Ascending aorta (tissue), 2 donors: ENCODE measurements at regions not wholly inside any gene's neighbourhood (a gene's known extent, or its start where the extent isn't known, plus 50 kb on each side); places are given as distances from the start of the nearest gene placed in this dataset.
A peak's percentile ranks its signal among the peaks of the same experiment; 100 is the strongest.

ENCODE experiments used
- DNase-seq, 2 donors: peaks; one replicate each; pipeline ENCODE4 v3.0.0-alpha.2; 2019; ENCODE audit warnings: low spot score in 2 of 2
- H3K27ac ChIP-seq, 2 donors: fragments of 200-600 bp; sonication (generic); one replicate each; pipeline ENCODE4 v1.5.1; 2016 to 2017; ENCODE audit warnings: mild to moderate bottlenecking in 1 of 2
- H3K27me3 ChIP-seq: fragments of 200-600 bp; sonication (generic); one replicate; pipeline ENCODE4 v1.5.1; 2017
- H3K36me3 ChIP-seq, 2 donors: fragments of 200-600 bp; sonication (generic); one replicate each; pipeline ENCODE4 v1.5.1; 2016
- H3K4me1 ChIP-seq, 2 donors: fragments of 200-600 bp; sonication (generic); one replicate each; pipeline ENCODE4 v1.5.1; 2016 to 2017; ENCODE audit warnings: mild to moderate bottlenecking in 1 of 2
- H3K4me3 ChIP-seq, 2 donors: fragments of 200-600 bp; sonication (generic); one replicate each; pipeline ENCODE4 v1.5.1; 2016 to 2017; ENCODE audit warnings: mild to moderate bottlenecking in 1 of 2
- H3K9me3 ChIP-seq, 2 donors: fragments of 200-600 bp; sonication (generic); one replicate each; pipeline ENCODE4 v1.5.1; 2016
- intact Hi-C: fragments of 100-400 bp; cut with DNase I; formaldehyde crosslinking; loops from one replicate; pipeline ENCODE4 v1.15.1; 2023
- TF ChIP-seq, protein P1 (sequence below), 3 experiments: fragments of 200-600 bp in 2 of 3; fragments of 450-650 bp in 1 of 3; sonication (generic) in 2 of 3; IDR thresholded peaks; one replicate each; pipeline ENCODE4 v1.5.1; 2016 to 2019; ENCODE audit warnings: antibody characterized with exemption in 3 of 3, mild to moderate bottlenecking in 1 of 3, moderate library complexity in 1 of 3

DNA sequence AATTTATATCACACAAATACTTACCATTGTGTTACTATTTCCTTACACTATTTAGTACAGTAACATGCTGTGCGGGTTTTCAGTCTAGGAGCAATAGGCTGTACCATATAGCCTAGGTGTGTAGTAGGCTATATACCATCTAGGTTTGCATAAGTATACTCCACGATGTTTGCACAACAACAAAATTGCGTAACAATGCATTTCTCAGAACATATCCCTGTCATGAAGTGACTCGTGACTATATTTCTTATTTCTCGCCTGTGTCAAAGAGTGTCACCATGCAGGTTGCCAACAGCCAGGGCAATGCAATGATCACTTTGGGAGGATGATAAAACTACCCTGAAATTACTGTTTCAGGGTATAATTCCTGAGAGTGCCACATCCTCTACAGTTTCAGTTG lies 65.6 kb upstream of the CD180 start:
- Histone ChIP-seq H3K4me1 (no peaks in the 10 kb centered on the region), H3K9me3 (no peaks in the 10 kb centered on the region), H3K4me3 (no peak overlapping the region), H3K27ac (no peak overlapping the region), H3K36me3 (no peaks in the 10 kb centered on the region), H3K27me3 (no peaks in the 10 kb centered on the region)
- DNase-seq: no peak
- intact Hi-C loops: loop anchor here (10.0 kb wide), 1 partner anchor 1193 kb away; no protein-coding TSS in a partner anchor
- TF ChIP-seq, protein P1, sequence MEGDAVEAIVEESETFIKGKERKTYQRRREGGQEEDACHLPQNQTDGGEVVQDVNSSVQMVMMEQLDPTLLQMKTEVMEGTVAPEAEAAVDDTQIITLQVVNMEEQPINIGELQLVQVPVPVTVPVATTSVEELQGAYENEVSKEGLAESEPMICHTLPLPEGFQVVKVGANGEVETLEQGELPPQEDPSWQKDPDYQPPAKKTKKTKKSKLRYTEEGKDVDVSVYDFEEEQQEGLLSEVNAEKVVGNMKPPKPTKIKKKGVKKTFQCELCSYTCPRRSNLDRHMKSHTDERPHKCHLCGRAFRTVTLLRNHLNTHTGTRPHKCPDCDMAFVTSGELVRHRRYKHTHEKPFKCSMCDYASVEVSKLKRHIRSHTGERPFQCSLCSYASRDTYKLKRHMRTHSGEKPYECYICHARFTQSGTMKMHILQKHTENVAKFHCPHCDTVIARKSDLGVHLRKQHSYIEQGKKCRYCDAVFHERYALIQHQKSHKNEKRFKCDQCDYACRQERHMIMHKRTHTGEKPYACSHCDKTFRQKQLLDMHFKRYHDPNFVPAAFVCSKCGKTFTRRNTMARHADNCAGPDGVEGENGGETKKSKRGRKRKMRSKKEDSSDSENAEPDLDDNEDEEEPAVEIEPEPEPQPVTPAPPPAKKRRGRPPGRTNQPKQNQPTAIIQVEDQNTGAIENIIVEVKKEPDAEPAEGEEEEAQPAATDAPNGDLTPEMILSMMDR (IDR thresholded peaks at IDR 0.05): no peak

DNA sequence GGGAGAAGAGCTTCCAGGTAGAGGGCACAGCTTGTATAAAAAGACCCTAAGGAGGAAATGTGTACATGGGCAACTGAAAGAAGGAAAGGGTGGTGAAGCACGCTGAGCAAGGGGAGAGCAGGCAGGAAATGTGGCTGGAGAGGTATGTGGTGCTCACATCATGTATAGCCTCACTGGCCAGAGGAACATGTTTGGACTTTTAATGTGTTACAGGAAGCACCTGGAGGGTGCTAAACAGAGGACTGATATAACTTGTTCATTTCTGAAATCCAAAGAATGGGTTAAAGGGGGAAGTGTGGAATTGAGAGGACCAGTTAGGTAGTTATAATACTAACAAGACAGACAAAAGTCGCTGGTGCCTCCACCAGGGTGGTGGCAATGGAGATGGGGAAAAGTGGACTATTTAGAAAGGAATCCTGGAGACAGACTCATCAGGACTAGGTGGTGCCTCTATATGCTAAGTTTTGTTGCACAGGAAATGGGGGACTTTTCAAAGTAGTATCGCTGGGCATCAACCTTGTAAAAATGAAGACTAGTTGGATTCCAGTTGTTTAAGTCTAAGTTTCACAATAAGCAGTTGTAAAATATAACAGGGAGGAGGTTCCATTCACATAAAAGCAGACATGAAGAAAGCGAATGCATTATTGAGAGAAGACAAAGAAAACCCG lies 63.1 kb upstream of the CD180 start:
- no peak for DNase-seq
- TF ChIP-seq, protein P1 (IDR thresholded peaks at IDR 0.05): no peak
- Histone ChIP-seq H3K9me3 (no peaks in the 10 kb centered on the region), H3K27me3 (no peaks in the 10 kb centered on the region), H3K4me1 (no peaks in the 10 kb centered on the region), H3K27ac (no peak overlapping the region), H3K36me3 (no peaks in the 10 kb centered on the region), H3K4me3 (no peak overlapping the region)
- intact Hi-C loops: loop anchor here (10.0 kb wide), 1 partner anchor 1195 kb away; no protein-coding TSS in a partner anchor

DNA sequence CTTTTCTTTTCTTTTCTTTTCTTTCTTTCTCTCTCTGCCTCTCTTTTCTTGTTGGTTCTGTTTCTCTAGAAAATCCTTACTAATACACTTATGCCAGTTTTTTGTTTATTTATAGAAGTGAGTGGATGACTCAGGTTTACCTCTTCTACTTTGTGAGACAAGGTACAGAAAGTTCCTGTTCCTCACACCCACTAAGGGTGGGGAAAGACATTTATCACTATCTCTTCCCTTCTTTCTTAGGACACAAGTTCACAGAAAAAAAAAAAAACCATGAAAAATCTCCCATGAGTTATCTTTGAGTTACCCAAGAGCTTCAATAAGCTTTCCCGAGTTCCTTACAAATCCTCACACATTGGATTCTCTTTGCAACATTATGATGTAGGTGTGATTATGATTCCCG lies 60.9 kb upstream of the CD180 start:
- peak overlapping the region; percentile 15 to 47 for H3K27ac ChIP-seq
- H3K4me1 ChIP-seq: peaks cover 0 to 3% of the 10 kb centered on the region in 2 donors
- DNase-seq: no peak
- H3K36me3 ChIP-seq: no peaks in the 10 kb centered on the region
- TF ChIP-seq, protein P1 (IDR thresholded peaks at IDR 0.05): no peak
- H3K27me3 ChIP-seq: no peaks in the 10 kb centered on the region
- H3K4me3 ChIP-seq: no peak overlapping the region
- no peaks in the 10 kb centered on the region for H3K9me3 ChIP-seq
- intact Hi-C loops: no loop called here

DNA sequence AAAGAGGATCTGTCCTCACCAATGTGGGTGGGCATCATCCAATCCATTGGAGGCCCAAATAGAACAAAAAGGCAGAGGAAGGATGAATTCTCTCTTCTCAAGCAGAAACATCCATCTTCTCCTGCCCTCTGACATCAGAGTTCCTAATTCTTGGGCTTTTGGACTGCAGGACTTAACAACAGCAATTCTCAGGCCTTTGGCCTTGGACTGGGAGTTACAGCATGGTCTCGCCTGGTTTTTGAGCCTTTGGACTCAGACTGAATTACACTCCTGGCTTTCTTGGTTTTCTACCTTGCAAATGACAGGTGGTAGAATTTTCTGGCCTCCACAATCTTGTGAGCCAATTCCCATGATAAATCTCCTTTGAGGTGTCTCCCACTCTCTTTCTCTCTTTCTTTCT lies 60.5 kb upstream of the CD180 start:
- DNase-seq: no peak
- peak overlapping the region; percentile 15 to 47 for H3K27ac ChIP-seq
- intact Hi-C loops: no loop called here
- H3K9me3 ChIP-seq: no peaks in the 10 kb centered on the region
- no peaks in the 10 kb centered on the region for H3K36me3 ChIP-seq
- TF ChIP-seq, protein P1 (IDR thresholded peaks at IDR 0.05): no peak
- H3K4me1 ChIP-seq: peaks cover 0 to 3% of the 10 kb centered on the region in 2 donors
- H3K4me3 ChIP-seq: no peak overlapping the region
- no peaks in the 10 kb centered on the region for H3K27me3 ChIP-seq

DNA sequence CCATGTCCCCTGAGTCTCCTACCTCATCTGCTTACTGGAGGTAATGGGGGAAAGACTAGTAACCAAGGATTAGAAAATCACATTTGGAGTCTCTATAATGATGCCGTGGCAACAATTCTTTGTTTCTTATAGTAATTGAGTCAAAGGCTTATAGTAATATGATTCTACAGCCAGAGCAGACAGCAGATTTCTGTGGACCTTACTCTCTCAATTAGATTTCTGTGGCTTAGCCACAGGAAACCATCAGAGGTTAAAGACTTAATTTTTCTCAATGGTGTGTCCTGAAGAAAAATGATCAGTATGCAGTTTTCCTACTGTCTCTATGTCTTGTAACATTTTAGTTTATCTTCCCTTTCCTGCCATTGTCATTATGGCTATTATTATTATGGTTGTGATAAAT lies 59.3 kb upstream of the CD180 start:
- Histone ChIP-seq H3K4me1 (peaks cover 0 to 3% of the 10 kb centered on the region in 2 donors), H3K9me3 (no peaks in the 10 kb centered on the region), H3K36me3 (no peaks in the 10 kb centered on the region), H3K27me3 (no peaks in the 10 kb centered on the region), H3K4me3 (no peak overlapping the region), H3K27ac (no peak overlapping the region)
- TF ChIP-seq, protein P1 (IDR thresholded peaks at IDR 0.05): no peak
- DNase-seq: no peak
- intact Hi-C loops: no loop called here
